ENCODE measurements at regions not wholly inside any gene's neighbourhood (a gene's known extent, or its start where the extent isn't known, plus 50 kb on each side); places are given as distances from the start of the nearest gene placed in this dataset.

GRCh38 chr11:15621565-15621964, 506.8 kb downstream of the INSC start:
- no peak for TF ChIP-seq CTCF (IDR thresholded peaks at IDR 0.05)
- TF ChIP-seq EP300 (IDR thresholded peaks at IDR 0.05), result no peak
- TF ChIP-seq POLR2A (IDR thresholded peaks at IDR 0.05), result no peak
